Endothelial cell of hepatic sinusoid (primary cell): ENCODE measurements at regions not wholly inside any gene's neighbourhood (a gene's known extent, or its start where the extent isn't known, plus 50 kb on each side); places are given as distances from the start of the nearest gene placed in this dataset.
"Not testable (repeated sequence)": the region's sequence is repeated elsewhere in the genome, so short reads cannot be mapped to it uniquely, and the experiment has no call there.

Source experiments
- in situ Hi-C: cut with HindIII; loops from 2 replicates; pipeline ENCODE4 v1.10.0; 2017; ENCODE audit warnings: low sequenced_read_pairs

DNA sequence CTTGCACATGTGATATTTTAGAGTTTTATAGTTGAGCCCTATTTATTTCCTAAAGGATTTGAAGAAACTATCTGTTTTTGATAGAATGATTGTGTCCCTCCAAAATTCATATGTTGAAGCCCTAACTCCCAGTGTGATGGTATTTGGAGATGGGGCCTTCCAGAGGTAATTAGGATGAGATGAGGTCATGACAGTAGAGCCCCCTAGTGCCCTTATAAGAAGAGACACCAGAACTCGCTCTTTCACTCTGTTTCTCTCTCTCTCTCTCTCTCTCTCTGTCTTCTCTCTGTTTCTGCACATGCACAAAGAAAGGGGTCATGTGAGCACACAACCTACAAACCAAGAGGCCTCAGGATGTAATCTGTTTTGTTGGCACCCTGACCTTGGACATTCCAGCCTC lies 921.9 kb upstream of the DIAPH2 start:
- in situ Hi-C loops = no loop called here

GRCh38 chrX:95764972-95765451 lies 919.6 kb upstream of the DIAPH2 start:
- in situ Hi-C loops = no loop called here

DNA sequence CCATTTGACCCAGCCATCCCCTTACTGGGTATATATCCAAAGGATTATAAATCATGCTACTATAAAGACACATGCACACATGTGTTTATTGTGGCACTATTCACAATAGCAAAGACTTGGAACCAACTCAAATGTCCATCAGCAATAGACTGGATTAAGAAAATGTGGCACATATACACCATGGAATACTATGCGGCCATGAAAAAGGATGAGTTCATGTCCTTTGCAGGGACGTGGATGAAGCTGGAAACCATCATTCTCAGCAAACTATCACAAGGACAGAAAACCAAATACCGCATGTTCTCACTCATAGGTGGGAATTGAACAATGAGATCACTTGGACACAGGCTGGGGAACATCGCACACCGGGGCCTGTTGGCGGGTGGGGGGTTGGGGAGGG lies 913.4 kb upstream of the DIAPH2 start:
- in situ Hi-C loops = not testable (repeated sequence)

DNA sequence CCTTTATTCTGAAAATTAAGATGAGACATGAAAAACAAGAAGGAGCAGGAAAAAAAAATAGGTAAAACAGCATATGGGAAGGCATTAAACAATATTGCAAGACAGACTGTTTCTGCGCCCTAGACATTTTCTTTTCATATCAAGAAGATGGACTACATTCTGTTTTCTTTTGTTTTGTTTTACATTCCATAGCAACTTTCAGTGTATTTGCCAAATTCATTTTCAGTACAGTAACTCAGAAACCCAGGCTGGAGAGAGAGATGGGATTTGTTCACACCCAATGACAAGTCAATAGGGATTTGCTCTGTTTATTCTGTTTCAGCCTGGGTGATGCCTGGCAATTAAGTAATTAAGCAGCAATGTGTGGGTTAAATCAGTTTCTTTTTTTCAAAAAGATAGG lies 892.8 kb upstream of the DIAPH2 start:
- in situ Hi-C loops = no loop called here

DNA sequence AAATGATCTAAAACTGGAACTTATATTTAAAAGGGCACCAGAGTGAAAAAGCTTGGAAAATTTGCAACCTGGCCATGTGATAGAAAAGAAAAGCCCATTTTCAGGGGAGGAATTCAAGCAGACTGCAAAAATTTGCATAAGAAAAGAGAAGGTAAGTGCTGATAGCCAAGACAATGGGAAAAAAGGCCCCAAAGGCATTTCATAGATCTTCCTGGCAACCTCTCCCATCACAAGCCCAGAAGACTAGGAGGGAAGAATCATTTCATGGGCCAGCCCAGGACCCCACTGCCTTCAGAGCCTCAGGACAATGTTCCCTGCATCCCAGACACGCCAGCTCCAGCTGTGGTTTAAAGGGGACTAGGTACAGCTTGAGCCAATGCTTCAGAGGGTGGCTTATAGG lies 887.3 kb upstream of the DIAPH2 start:
- in situ Hi-C loops = no loop called here

GRCh38 chrX:95823796-95824195 lies 860.8 kb upstream of the DIAPH2 start:
- in situ Hi-C loops = no loop called here

DNA sequence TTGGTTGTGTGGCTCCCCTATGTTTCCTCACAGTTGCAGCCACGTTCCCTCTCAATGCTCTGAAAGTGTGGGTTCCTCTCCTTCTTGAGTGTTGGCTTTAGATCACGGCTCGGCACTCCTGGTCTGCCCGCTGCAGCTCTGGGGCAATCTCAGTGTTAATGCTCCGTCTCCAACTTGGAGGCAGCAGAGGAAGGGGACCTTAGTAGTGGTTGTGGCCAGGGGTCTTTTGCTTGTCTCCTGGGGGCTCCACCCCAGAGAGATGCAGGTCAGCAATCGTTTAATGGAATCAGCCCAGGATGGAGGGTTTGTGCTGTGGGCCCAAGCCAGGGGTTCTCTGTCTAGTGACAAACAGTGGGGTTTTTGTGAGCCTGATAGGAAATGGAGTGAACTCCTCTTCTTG lies 849.4 kb upstream of the DIAPH2 start:
- in situ Hi-C loops = no loop called here

GRCh38 chrX:95836517-95836916 lies 848.1 kb upstream of the DIAPH2 start:
- in situ Hi-C loops = no loop called here

DNA sequence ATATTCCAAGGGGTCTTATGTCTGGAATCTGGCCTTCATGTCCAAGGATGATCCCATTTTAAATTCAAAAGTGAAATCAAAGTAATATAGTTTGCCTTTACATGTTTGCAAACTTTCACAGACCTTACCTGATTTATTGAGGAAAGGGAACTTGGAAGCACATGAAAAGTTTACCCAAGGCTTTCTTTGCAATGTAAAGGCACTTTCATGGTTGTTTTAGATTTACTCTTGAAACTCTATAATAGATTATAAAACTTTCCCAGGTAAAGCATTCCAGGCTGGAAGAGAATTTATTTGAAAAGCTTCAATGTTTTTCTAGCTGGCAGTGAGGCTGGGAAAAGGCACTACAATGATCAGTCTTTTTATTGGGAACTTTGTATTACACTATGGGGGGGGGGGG lies 842.8 kb upstream of the DIAPH2 start:
- in situ Hi-C loops = no loop called here

DNA sequence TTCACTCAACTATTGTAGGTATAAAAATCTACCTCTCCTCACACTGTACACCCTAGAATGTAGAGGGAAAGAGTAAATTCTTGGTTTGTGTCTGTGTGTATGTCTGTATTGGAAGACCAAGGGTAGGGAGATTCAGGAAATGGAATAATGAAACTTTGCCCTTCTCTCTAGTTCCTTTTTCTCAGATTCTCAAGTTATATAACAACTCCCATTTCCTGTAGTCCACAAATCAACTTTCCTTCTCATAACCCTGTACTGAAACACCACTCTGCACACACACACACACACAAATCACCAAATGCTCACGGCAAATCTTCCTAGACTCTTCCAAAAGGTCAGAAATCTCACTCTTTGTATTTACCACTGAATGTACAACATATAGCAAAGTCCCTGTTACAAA lies 824.5 kb upstream of the DIAPH2 start:
- in situ Hi-C loops = no loop called here

GRCh38 chrX:95875661-95876060 lies 809.0 kb upstream of the DIAPH2 start:
- in situ Hi-C loops = no loop called here

DNA sequence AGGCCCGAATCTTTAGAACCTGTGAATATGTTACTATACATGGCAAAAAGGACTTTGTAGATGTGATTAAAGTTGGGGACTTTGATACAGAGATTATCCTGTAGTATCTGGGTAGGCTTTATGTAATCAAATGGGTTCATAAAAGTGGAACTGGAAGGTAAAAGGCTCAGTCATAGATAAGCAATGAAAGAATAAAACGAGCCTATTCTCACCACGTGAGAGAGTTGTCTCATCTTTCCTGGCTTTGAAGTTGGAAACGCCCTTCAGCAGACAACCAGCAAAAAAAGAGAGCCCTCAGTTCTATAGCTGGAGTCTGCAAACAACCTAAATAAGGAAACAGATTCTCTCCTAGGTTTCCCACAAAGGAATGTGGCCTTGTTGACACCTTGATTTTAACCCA lies 805.8 kb upstream of the DIAPH2 start:
- in situ Hi-C loops = no loop called here

GRCh38 chrX:95884186-95884585 lies 800.5 kb upstream of the DIAPH2 start:
- in situ Hi-C loops = no loop called here

- in situ Hi-C loops = no loop called here
Measured at GRCh38 chrX:95885074-95885473, 799.6 kb upstream of the DIAPH2 start.

GRCh38 chrX:95889279-95889678 lies 795.4 kb upstream of the DIAPH2 start:
- in situ Hi-C loops = no loop called here

- in situ Hi-C loops = no loop called here
Measured at GRCh38 chrX:95893636-95894035, 791.0 kb upstream of the DIAPH2 start.

DNA sequence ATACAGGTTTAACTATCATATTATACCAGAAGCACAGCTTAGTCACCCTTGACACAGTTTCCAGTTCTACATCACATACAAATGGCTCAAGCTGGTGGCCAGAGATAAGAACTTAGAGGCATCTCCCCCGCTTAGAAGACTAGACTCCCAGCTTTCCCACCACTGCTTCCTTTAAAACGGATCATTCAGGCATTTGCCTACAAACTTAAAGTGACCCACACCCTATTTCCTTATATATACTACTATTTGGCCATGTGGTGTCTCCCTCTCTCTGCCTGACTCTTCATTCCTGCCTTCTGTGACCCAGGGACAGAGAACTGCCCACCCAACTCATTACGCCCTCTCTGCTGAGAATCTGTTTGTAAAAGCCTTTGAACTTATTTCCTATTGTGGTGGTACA lies 781.2 kb upstream of the DIAPH2 start:
- in situ Hi-C loops = no loop called here

DNA sequence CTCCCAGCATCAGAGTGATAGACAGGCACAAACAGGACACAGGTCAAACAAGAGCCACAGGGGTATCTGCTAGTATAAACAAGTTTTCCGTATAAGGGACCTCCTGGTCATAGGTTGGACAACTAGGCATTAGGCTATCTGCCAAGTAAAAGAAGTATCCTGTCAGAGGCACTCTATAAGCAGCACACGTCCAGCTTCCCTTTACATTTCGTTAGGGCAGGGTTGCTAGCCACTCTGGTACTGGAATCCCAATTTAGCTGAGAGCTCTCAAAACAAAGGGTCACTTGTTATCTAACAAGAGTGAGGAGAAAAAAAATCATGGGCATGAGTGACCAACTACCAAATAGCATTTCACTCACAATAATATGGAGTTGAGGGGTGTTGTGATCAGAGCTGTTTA lies 780.7 kb upstream of the DIAPH2 start:
- in situ Hi-C loops = no loop called here

- in situ Hi-C loops = no loop called here
Measured at GRCh38 chrX:95907081-95907480, 777.6 kb upstream of the DIAPH2 start.

- in situ Hi-C loops = no loop called here
Measured at GRCh38 chrX:95911062-95911461, 773.6 kb upstream of the DIAPH2 start.

DNA sequence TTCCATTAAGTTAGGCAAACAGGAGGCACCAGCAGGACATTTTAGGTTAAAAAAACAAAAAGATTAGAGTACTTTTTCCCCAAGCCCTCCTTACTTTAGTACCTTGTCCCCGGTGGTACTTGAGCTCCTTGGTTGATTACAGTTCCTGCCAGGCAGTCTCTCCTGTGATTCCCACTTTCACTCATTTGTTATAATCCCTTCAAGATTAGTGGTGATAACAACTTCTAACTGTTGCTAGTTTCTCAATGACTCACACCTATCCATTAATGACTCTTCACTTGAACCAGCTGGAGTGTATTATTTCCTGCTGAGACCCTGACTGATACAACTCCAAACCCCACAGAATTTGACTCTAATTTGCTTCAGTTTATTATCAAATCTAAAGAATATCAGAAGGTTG lies 765.0 kb upstream of the DIAPH2 start:
- in situ Hi-C loops = no loop called here

- in situ Hi-C loops = no loop called here
Measured at GRCh38 chrX:95945528-95945927, 739.1 kb upstream of the DIAPH2 start.

DNA sequence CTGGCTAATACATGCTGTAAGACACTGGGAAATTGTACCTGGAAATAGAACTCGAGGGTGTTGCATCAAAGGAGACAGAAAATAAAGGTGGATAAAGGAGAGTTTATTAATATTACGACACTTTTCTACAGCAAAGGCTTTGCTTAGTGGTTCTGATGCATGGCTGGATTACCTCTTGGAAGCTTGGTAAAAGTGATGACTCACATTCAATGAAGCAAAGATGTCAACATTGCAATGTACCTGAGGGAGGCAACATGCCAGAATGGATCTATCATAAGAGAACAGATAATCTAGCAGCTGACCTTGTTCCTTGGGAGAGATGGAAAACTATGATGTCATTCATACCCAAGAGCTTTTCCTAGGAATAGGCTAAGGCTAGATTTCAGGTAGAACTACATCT lies 735.1 kb upstream of the DIAPH2 start:
- in situ Hi-C loops = no loop called here

- in situ Hi-C loops = no loop called here
Measured at GRCh38 chrX:95950679-95951078, 734.0 kb upstream of the DIAPH2 start.
